Astrocyte of the cerebellum (primary cell): ENCODE measurements at regions not wholly inside any gene's neighbourhood (a gene's known extent, or its start where the extent isn't known, plus 50 kb on each side); places are given as distances from the start of the nearest gene placed in this dataset.

Source experiments
- DNase-seq: peaks from one replicate; pipeline ENCODE4 v3.0.0-alpha.2; 2011; ENCODE audit warnings: low read depth
- H3K4me3 ChIP-seq: 2 replicates; pipeline ENCODE4 v1.5.1; 2011; ENCODE audit warnings: mild to moderate bottlenecking, low read depth, low read length, moderate library complexity
- in situ Hi-C: cut with HindIII; loops from 2 replicates; pipeline ENCODE4 v1.10.0; 2017; ENCODE audit warnings: low sequenced_read_pairs
- TF ChIP-seq, protein P1 (sequence below): IDR thresholded peaks from 2 replicates; pipeline ENCODE4 v1.5.1; 2012; ENCODE audit warnings: low read length, low read depth, moderate library complexity, mild to moderate bottlenecking; ENCODE audit errors: missing control alignments

DNA sequence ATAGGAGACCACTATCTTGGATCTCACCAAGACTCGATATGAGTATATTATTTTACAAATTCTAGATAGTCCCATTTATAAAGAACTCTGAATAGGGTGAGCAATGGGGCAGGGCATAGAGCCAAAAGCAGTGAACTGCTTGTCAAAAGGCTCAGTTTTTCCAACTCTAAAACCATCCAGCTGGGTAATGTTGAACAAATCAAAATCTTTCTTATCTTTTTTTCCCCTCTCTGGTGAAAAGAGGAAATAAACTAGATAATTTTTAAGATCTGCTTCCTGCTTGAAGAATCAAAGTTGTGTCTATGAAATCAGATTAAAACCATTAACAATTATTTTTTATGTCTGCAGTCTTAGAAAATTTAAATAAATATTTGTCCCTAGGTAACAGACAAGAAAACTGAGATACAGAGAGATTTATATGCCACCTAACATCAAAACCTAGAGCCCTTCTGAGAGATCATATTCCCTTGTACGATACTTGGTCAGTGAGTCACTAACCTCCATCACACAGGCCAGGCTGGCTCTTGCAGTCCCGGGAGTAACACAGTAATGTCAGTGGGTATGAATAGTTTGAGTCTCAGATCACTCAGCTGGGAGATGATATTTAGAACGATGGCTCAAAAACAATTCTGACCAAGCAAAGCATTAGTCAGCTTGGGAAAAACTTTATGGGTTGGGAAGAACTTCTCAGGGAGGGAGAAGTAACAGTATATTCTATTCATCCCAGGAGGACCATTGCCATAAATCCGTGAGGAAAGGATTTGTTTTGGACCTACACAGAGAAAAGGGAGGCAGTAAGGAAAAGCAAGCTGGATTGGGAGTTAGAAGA is 178.8 kb downstream of the REEP3 start:
- in situ Hi-C loops, result loop anchor here (25.0 kb wide), 1 partner anchor 213 kb away; no protein-coding TSS in a partner anchor
- peak; percentile 93 for DNase-seq
- TF ChIP-seq, protein P1, sequence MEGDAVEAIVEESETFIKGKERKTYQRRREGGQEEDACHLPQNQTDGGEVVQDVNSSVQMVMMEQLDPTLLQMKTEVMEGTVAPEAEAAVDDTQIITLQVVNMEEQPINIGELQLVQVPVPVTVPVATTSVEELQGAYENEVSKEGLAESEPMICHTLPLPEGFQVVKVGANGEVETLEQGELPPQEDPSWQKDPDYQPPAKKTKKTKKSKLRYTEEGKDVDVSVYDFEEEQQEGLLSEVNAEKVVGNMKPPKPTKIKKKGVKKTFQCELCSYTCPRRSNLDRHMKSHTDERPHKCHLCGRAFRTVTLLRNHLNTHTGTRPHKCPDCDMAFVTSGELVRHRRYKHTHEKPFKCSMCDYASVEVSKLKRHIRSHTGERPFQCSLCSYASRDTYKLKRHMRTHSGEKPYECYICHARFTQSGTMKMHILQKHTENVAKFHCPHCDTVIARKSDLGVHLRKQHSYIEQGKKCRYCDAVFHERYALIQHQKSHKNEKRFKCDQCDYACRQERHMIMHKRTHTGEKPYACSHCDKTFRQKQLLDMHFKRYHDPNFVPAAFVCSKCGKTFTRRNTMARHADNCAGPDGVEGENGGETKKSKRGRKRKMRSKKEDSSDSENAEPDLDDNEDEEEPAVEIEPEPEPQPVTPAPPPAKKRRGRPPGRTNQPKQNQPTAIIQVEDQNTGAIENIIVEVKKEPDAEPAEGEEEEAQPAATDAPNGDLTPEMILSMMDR, result no peak
- no peak overlapping the region for H3K4me3 ChIP-seq

DNA sequence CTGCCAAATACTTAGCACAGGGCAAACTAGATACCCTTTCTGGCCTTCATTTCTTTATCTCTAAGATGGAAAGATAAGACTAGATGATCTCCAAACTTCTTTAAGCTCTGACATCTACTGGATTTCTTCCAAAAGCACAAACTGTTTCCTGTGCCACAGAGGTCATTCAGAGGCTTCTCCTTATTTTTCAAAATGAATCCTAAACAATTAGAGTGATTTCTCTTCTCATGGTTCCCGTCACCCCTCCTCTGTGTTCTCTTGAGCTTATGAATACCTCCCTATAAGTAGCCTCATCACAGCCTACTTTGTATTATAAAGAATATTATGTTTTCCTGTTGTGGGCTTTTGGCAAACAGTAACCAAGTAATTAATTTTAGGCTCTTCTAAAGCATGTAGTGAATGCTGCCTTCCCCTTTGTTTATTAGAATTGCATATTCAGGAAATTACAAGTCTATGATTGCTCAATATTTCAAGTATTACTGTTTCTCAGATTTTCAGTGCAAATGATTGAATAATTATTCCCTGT is 179.5 kb downstream of the REEP3 start:
- no peak overlapping the region for H3K4me3 ChIP-seq
- TF ChIP-seq, protein P1, result no peak
- no peak for DNase-seq
- in situ Hi-C loops, result loop anchor here (25.0 kb wide), 1 partner anchor 213 kb away; no protein-coding TSS in a partner anchor

DNA sequence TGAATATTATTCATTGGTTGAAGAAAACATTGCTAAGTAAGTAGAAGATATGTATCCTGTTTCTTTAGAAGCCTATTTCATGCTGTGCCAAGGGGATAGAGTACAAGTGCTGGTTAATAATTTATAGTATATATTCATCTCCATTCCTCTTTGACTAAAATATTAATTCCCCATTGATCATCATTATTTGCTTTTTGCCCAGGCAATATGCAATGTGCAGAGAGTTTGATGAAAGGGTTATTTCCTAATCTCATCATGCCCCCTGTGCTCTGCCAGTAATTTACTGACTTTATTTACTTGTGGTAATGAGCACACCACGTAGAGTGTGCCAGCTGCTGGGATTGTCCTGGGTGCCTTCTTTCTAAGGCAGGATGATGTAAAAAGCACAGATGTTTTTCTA is 180.9 kb downstream of the REEP3 start:
- no peak overlapping the region for H3K4me3 ChIP-seq
- in situ Hi-C loops, result loop anchor here (25.0 kb wide), 1 partner anchor 215 kb away; no protein-coding TSS in a partner anchor
- DNase-seq, result no peak
- TF ChIP-seq, protein P1, result no peak

DNA sequence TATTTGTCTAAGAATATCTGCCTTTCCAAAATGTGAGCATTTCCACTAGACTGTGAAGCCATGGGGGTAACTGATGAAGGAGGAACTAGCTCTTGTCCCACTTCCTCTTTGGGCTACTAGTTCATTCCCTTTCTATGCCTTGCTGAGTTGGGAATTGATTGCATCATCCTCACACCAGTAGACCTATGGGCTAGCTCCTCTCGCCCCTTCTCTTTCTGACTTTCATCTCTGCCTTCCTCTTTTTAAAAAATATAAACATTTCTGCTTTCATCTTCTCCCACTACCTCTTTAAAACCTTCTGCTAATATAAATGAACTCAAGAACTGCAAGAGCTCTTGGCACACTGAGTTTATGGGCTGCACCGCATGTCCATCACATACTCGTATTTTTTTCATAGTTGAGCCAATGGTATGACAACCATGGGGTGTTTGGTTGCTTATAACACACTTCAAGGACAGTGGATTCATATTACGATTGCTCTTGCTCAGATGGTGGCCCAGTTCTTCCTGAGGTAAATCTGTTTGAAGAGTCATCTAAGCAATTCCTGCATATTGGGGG is 182.0 kb downstream of the REEP3 start:
- in situ Hi-C loops, result loop anchor here (25.0 kb wide), 1 partner anchor 216 kb away; no protein-coding TSS in a partner anchor
- TF ChIP-seq, protein P1, result no peak
- no peak overlapping the region for H3K4me3 ChIP-seq
- DNase-seq, result no peak

GRCh38 chr10:63703740-63704345 is 182.6 kb downstream of the REEP3 start:
- no peak overlapping the region for H3K4me3 ChIP-seq
- in situ Hi-C loops, result loop anchor here (25.0 kb wide), 1 partner anchor 217 kb away; no protein-coding TSS in a partner anchor
- TF ChIP-seq, protein P1, result no peak
- no peak for DNase-seq

DNA sequence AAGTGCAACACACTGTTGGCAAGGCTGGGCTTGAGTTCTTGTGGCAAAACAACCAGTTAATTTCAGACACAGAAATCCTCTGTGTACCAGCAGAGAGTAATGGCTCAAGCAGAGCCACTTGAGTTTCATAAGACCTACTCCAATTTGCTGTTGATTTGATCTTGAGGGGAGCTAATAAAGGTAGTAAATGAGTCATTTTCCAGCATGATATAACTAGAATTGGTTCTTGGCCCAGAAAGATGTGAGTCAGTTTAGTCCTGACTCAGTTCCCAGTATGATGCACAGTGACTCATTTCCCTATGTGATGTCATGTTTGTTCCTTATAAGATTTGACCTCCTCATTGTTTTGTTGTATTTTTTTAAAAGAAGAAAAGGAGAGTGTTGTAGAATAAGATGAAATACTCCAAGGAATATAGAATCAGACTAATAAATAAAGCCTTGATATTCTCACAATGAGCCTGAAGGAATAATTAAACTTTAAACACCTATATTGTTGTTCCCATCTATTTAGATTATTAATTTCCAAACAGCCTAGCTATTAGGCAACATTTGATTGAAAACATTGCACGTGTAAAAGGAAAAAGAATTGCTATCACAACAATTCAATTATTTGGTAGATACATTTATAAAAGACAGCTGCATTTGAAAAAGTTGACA is 186.2 kb downstream of the REEP3 start:
- peak; percentile 99 for DNase-seq
- TF ChIP-seq, protein P1, result no peak
- no peak overlapping the region for H3K4me3 ChIP-seq
- in situ Hi-C loops, result loop anchor here (25.0 kb wide), 1 partner anchor 220 kb away; no protein-coding TSS in a partner anchor
